SK-N-SH (cell line): ENCODE measurements at regions not wholly inside any gene's neighbourhood (a gene's known extent, or its start where the extent isn't known, plus 50 kb on each side); places are given as distances from the start of the nearest gene placed in this dataset.

Experiments used
- CTCF ChIA-PET: fragments of 300-600, 350-600 bp; formaldehyde crosslinking; extraction: SDS; loops from one replicate; lab custom pipeline; 2021; lab: Yijun Ruan, JAX
- POLR2A ChIA-PET: fragments of 350-600 bp; sonication (Branson Sonifier 250); formaldehyde crosslinking; extraction: SDS; loops from one replicate; lab custom pipeline; 2020; ENCODE audit warnings: antibody characterized with exemption, inconsistent platforms; lab: Yijun Ruan, JAX
- DNase-seq: peaks from one replicate; pipeline ENCODE4 v3.0.0; 2012
- H2AFZ ChIP-seq: fragments of 200-600 bp; sonication (generic); 2 replicates; pipeline ENCODE4 v1.8.1; 2016; ENCODE audit warnings: antibody characterized with exemption, mild to moderate bottlenecking, low read depth
- H3F3A ChIP-seq: fragments of 200-600 bp; sonication (generic); replicated peaks from 2 replicates; pipeline ENCODE3; 2016; ENCODE audit warnings: antibody characterized with exemption, mild to moderate bottlenecking; ENCODE audit not compliant: insufficient read depth
- H3K27ac ChIP-seq, 2 experiments: fragments of 200-500 bp in 1 of 2; fragments of 200-600 bp in 1 of 2; sonication (Bioruptor generic) in 1 of 2; sonication (generic), shearing (Covaris generic) in 1 of 2; 2 replicates each; pipeline versions ENCODE4 v1.5.1 to v1.6.1; 2014 to 2016; ENCODE audit warnings: low read depth in 2 of 2, inconsistent platforms in 1 of 2, low read length in 1 of 2, mild to moderate bottlenecking in 1 of 2, mixed read lengths in 1 of 2
- H3K27me3 ChIP-seq: fragments of 200-600 bp; sonication (generic), shearing (Covaris generic); 2 replicates; pipeline ENCODE4 v1.6.1; 2016; ENCODE audit warnings: mixed run types; ENCODE audit not compliant: insufficient read depth
- H3K36me3 ChIP-seq, 2 experiments: fragments of 200-500 bp in 1 of 2; fragments of 200-600 bp in 1 of 2; sonication (Bioruptor generic) in 1 of 2; sonication (generic) in 1 of 2; replicated peaks in 1 of 2; 2 replicates each; pipeline versions ENCODE3 to v1.5.1; 2014 to 2016; ENCODE audit warnings: low read length in 1 of 2, mild to moderate bottlenecking in 1 of 2; ENCODE audit not compliant: insufficient read depth in 2 of 2, control insufficient read depth in 1 of 2
- H3K4me1 ChIP-seq, 2 experiments: fragments of 200-500 bp in 1 of 2; fragments of 200-600 bp in 1 of 2; sonication (Bioruptor generic) in 1 of 2; sonication (generic), shearing (Covaris generic) in 1 of 2; 2 replicates each; pipeline versions ENCODE4 v1.5.1 to v1.6.1; 2014 to 2016; ENCODE audit warnings: low read depth in 1 of 2, low read length in 1 of 2, mixed run types in 1 of 2; ENCODE audit not compliant: insufficient read depth in 2 of 2, control insufficient read depth in 1 of 2
- H3K4me2 ChIP-seq: fragments of 200-600 bp; sonication (generic), shearing (Covaris generic); 2 replicates; pipeline ENCODE4 v1.6.1; 2017; ENCODE audit warnings: mixed run types
- H3K4me3 ChIP-seq, 2 experiments: fragments of 200-500 bp in 1 of 2; fragments of 200-600 bp in 1 of 2; sonication (Bioruptor generic) in 1 of 2; sonication (generic), shearing (Covaris generic) in 1 of 2; 2 replicates each; pipeline versions ENCODE4 v1.5.1 to v1.8.1; 2014 to 2016; ENCODE audit warnings: low read depth in 2 of 2, inconsistent platforms in 1 of 2, low read length in 1 of 2, mild to moderate bottlenecking in 1 of 2, mixed read lengths in 1 of 2, moderate library complexity in 1 of 2
- H3K79me2 ChIP-seq: fragments of 200-600 bp; sonication (generic); 2 replicates; pipeline ENCODE4 v1.8.1; 2017; ENCODE audit warnings: mild to moderate bottlenecking; ENCODE audit not compliant: insufficient read depth
- H3K9ac ChIP-seq: fragments of 200-600 bp; sonication (generic); 2 replicates; pipeline ENCODE4 v1.6.1; 2017; ENCODE audit warnings: mixed run types
- H3K9me2 ChIP-seq: fragments of 200-600 bp; sonication (generic); 2 replicates; pipeline ENCODE4 v1.6.1; 2017; ENCODE audit warnings: mixed run types
- H3K9me3 ChIP-seq: fragments of 200-600 bp; sonication (generic); 2 replicates; pipeline ENCODE4 v1.6.1; 2017; ENCODE audit warnings: mixed run types, mild to moderate bottlenecking, moderate library complexity
- H4K20me1 ChIP-seq: fragments of 200-600 bp; sonication (generic); 2 replicates; pipeline ENCODE4 v1.6.1; 2017; ENCODE audit warnings: mild to moderate bottlenecking, mixed run types; ENCODE audit not compliant: insufficient read depth
- CHD2 ChIP-seq: fragments of 150-350 bp; IDR thresholded peaks from 2 replicates; pipeline ENCODE4 v1.6.1; 2018; ENCODE audit warnings: low read length; ENCODE audit not compliant: partially characterized antibody
- ELF1 ChIP-seq: IDR thresholded peaks from 2 replicates; pipeline ENCODE4 v1.4.0; 2012
- EP300 ChIP-seq, 2 experiments: IDR thresholded peaks; 2 replicates each; pipeline versions ENCODE4 v1.4.0 to v1.6.1; 2012; ENCODE audit warnings: borderline replicate concordance in 1 of 2, low read depth in 1 of 2, low read length in 1 of 2
- FOSL2 ChIP-seq: IDR thresholded peaks from 2 replicates; pipeline ENCODE4 v1.4.0; 2012; ENCODE audit warnings: low read depth, mild to moderate bottlenecking, moderate library complexity, borderline replicate concordance
- FOXJ3 ChIP-seq: sonication (generic); formaldehyde crosslinking; IDR thresholded peaks from 2 replicates; pipeline ENCODE4 v1.5.1; 2020; ENCODE audit warnings: mild to moderate bottlenecking, missing genetic modification reagents
- GABPA ChIP-seq: IDR thresholded peaks from 2 replicates; pipeline ENCODE4 v1.4.0; 2012; ENCODE audit warnings: low read depth, mild to moderate bottlenecking
- MEF2A ChIP-seq: IDR thresholded peaks from 2 replicates; pipeline ENCODE4 v1.4.0; 2012; ENCODE audit warnings: low read depth, borderline replicate concordance
- NFIC ChIP-seq: IDR thresholded peaks from 2 replicates; pipeline ENCODE4 v1.4.0; 2012; ENCODE audit warnings: borderline replicate concordance
- RXRA ChIP-seq: IDR thresholded peaks from 2 replicates; pipeline ENCODE4 v1.4.0; 2012; ENCODE audit warnings: low read depth, mild to moderate bottlenecking, borderline replicate concordance
- TAF1 ChIP-seq: IDR thresholded peaks from 2 replicates; pipeline ENCODE4 v1.6.1; 2012; ENCODE audit warnings: low read depth, mild to moderate bottlenecking, low read length, moderate library complexity, borderline replicate concordance
- YY1 ChIP-seq: IDR thresholded peaks from 2 replicates; pipeline ENCODE4 v1.4.0; 2012; ENCODE audit warnings: low read depth, mild to moderate bottlenecking
- WGBS: methylation state at CpG from one replicate; pipeline ENCODE4 v1.1.6; 2017; ENCODE audit warnings: low lambda C conversion rate; 5-methylcytosine and 5-hydroxymethylcytosine counted together
- TF ChIP-seq, protein P1 (sequence below): fragments of 150-350 bp; IDR thresholded peaks from 2 replicates; pipeline ENCODE4 v1.6.1; 2017; ENCODE audit warnings: antibody characterized with exemption, low read length, low read depth, borderline replicate concordance
- TF ChIP-seq, protein P2 (sequence below): fragments of 150-350 bp; IDR thresholded peaks from 2 replicates; pipeline ENCODE4 v1.6.1; 2016; ENCODE audit warnings: mild to moderate bottlenecking, low read depth, low read length
- TF ChIP-seq, protein P3 (sequence below): IDR thresholded peaks from 2 replicates; pipeline ENCODE4 v1.4.0; 2012; ENCODE audit warnings: low read depth, borderline replicate concordance
- TF ChIP-seq, protein P4 (sequence below): fragments of 200-600 bp; sonication (generic); IDR thresholded peaks from 2 replicates; pipeline ENCODE4 v1.6.1; 2017; ENCODE audit warnings: antibody characterized with exemption, mild to moderate bottlenecking, moderate library complexity
- TF ChIP-seq, protein P5 (sequence below): IDR thresholded peaks from 2 replicates; pipeline ENCODE4 v1.6.1; 2012; ENCODE audit warnings: mild to moderate bottlenecking, low read depth, low read length, moderate library complexity
- TF ChIP-seq, protein P6 (sequence below): IDR thresholded peaks from 2 replicates; pipeline ENCODE4 v1.4.0; 2012; ENCODE audit warnings: low read depth

DNA sequence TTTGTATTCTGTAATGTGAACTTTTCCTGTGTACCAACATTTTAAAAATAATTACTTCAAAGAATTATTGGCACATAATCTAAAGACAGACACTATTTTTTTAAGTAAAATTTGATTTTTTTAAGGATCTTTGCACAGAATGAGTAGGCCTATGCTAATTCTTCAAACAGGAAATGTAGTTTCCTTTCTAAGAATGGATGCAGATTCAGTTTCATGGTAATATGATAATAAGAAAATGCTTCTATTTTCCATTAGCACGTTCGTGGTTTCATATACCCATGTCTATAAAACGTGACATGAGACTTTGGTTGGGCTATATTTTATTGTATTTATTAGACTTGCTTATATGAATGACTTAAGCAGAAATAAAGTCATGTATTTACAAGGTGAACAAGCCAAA lies 191.8 kb upstream of the RBBP8 start:
- ChIA-PET CTCF (no interaction called here), POLR2A (no interaction called here)
- Histone ChIP-seq H3K9me3 (no peaks in the 10 kb centered on the region; the same call in 1 of the 2 replicates), H3K27me3 (no peaks in the 10 kb centered on the region; the same call in 1 of the 2 replicates), H3K4me1 (no peaks in the 10 kb centered on the region), H3K4me2 (no peak overlapping the region), H3K79me2 (no peaks in the 10 kb centered on the region), H3K4me3 (no peak overlapping the region), H3K36me3 (no peaks in the 10 kb centered on the region), H4K20me1 (no peaks in the 10 kb centered on the region), H3K9ac (no peak overlapping the region), H3K27ac (no peak overlapping the region), H3K9me2 (no peaks in the 10 kb centered on the region), H2AFZ (no peak overlapping the region), H3F3A (no peaks in the 10 kb centered on the region)
- no peak for DNase-seq
- TF ChIP-seq, protein P1, sequence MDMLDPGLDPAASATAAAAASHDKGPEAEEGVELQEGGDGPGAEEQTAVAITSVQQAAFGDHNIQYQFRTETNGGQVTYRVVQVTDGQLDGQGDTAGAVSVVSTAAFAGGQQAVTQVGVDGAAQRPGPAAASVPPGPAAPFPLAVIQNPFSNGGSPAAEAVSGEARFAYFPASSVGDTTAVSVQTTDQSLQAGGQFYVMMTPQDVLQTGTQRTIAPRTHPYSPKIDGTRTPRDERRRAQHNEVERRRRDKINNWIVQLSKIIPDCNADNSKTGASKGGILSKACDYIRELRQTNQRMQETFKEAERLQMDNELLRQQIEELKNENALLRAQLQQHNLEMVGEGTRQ, result no peak
- TF ChIP-seq, protein P2, sequence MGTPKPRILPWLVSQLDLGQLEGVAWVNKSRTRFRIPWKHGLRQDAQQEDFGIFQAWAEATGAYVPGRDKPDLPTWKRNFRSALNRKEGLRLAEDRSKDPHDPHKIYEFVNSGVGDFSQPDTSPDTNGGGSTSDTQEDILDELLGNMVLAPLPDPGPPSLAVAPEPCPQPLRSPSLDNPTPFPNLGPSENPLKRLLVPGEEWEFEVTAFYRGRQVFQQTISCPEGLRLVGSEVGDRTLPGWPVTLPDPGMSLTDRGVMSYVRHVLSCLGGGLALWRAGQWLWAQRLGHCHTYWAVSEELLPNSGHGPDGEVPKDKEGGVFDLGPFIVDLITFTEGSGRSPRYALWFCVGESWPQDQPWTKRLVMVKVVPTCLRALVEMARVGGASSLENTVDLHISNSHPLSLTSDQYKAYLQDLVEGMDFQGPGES, result no peak
- TF ChIP-seq, protein P3, sequence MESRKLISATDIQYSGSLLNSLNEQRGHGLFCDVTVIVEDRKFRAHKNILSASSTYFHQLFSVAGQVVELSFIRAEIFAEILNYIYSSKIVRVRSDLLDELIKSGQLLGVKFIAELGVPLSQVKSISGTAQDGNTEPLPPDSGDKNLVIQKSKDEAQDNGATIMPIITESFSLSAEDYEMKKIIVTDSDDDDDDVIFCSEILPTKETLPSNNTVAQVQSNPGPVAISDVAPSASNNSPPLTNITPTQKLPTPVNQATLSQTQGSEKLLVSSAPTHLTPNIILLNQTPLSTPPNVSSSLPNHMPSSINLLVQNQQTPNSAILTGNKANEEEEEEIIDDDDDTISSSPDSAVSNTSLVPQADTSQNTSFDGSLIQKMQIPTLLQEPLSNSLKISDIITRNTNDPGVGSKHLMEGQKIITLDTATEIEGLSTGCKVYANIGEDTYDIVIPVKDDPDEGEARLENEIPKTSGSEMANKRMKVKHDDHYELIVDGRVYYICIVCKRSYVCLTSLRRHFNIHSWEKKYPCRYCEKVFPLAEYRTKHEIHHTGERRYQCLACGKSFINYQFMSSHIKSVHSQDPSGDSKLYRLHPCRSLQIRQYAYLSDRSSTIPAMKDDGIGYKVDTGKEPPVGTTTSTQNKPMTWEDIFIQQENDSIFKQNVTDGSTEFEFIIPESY, result no peak
- TF ChIP-seq NFIC (no peak), FOXJ3 (CRISPR knock-in tag) (no peak), ELF1 (no peak), TAF1 (no peak), CHD2 (no peak), YY1 (no peak), GABPA (no peak), MEF2A (no peak)
- TF ChIP-seq, protein P4, sequence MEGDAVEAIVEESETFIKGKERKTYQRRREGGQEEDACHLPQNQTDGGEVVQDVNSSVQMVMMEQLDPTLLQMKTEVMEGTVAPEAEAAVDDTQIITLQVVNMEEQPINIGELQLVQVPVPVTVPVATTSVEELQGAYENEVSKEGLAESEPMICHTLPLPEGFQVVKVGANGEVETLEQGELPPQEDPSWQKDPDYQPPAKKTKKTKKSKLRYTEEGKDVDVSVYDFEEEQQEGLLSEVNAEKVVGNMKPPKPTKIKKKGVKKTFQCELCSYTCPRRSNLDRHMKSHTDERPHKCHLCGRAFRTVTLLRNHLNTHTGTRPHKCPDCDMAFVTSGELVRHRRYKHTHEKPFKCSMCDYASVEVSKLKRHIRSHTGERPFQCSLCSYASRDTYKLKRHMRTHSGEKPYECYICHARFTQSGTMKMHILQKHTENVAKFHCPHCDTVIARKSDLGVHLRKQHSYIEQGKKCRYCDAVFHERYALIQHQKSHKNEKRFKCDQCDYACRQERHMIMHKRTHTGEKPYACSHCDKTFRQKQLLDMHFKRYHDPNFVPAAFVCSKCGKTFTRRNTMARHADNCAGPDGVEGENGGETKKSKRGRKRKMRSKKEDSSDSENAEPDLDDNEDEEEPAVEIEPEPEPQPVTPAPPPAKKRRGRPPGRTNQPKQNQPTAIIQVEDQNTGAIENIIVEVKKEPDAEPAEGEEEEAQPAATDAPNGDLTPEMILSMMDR, result no peak
- WGBS, result 8% methylated on average over 3 of the region's 3 CpGs

DNA sequence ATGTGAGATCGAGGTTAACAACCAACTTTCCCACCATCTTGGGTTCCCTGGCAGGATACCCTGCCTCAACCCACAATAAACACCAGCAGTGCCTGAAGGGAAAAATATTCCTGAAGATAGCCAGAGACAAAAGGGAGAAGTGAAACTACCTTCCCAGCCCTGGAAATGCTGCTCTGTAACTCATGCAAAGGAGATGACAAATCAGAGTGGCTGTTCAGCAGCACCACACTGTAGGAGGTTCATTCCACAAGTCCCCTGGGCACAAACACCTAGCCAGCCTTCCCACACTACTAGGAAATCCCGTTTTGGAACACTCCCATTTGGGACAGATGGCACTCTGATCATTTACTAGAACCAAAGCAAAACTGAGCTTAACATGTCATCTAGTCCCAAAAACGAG lies 190.7 kb upstream of the RBBP8 start:
- POLR2A ChIA-PET, result no interaction called here
- Histone ChIP-seq H3K9me3 (no peaks in the 10 kb centered on the region; the same call in 1 of the 2 replicates), H3K4me2 (no peak overlapping the region), H3K27ac (no peak overlapping the region), H3K4me1 (no peaks in the 10 kb centered on the region), H2AFZ (no peak overlapping the region), H3K9ac (no peak overlapping the region), H3K79me2 (no peaks in the 10 kb centered on the region), H4K20me1 (no peaks in the 10 kb centered on the region), H3F3A (no peaks in the 10 kb centered on the region), H3K4me3 (no peak overlapping the region), H3K9me2 (no peaks in the 10 kb centered on the region), H3K27me3 (no peaks in the 10 kb centered on the region; the same call in 1 of the 2 replicates), H3K36me3 (no peaks in the 10 kb centered on the region)
- DNase-seq, result no peak
- 7% methylated on average over 3 of the region's 3 CpGs for WGBS
- CTCF ChIA-PET, result interaction anchor here (1.2 kb wide), 1 partner anchor 18 kb away, joined by 3 read pairs; no protein-coding TSS in a partner anchor
- TF ChIP-seq, protein P5, sequence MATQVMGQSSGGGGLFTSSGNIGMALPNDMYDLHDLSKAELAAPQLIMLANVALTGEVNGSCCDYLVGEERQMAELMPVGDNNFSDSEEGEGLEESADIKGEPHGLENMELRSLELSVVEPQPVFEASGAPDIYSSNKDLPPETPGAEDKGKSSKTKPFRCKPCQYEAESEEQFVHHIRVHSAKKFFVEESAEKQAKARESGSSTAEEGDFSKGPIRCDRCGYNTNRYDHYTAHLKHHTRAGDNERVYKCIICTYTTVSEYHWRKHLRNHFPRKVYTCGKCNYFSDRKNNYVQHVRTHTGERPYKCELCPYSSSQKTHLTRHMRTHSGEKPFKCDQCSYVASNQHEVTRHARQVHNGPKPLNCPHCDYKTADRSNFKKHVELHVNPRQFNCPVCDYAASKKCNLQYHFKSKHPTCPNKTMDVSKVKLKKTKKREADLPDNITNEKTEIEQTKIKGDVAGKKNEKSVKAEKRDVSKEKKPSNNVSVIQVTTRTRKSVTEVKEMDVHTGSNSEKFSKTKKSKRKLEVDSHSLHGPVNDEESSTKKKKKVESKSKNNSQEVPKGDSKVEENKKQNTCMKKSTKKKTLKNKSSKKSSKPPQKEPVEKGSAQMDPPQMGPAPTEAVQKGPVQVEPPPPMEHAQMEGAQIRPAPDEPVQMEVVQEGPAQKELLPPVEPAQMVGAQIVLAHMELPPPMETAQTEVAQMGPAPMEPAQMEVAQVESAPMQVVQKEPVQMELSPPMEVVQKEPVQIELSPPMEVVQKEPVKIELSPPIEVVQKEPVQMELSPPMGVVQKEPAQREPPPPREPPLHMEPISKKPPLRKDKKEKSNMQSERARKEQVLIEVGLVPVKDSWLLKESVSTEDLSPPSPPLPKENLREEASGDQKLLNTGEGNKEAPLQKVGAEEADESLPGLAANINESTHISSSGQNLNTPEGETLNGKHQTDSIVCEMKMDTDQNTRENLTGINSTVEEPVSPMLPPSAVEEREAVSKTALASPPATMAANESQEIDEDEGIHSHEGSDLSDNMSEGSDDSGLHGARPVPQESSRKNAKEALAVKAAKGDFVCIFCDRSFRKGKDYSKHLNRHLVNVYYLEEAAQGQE, result no peak
- TF ChIP-seq FOSL2 (no peak), EP300 (IDR thresholded peaks at IDR 0.05; ENCODE audit: borderline replicate concordance in 1 of 2, low read depth in 1 of 2, low read length in 1 of 2) (no peak), RXRA (no peak)
- TF ChIP-seq, protein P6, sequence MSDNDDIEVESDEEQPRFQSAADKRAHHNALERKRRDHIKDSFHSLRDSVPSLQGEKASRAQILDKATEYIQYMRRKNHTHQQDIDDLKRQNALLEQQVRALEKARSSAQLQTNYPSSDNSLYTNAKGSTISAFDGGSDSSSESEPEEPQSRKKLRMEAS, result no peak
- TF ChIP-seq, protein P1, result no peak
